Peyer's patch (tissue), 4 donors: ENCODE measurements at regions not wholly inside any gene's neighbourhood (a gene's known extent, or its start where the extent isn't known, plus 50 kb on each side); places are given as distances from the start of the nearest gene placed in this dataset.

Source experiments
- DNase-seq, 3 donors: peaks; one replicate each; pipeline ENCODE4 v3.0.0-alpha.2; 2017 to 2019
- H3K27ac ChIP-seq, 4 donors: fragments of 200-600 bp; sonication (generic); one replicate each; pipeline ENCODE4 v1.5.1; 2016 to 2019
- H3K27me3 ChIP-seq, 2 donors: fragments of 200-600 bp; sonication (generic); one replicate each; pipeline ENCODE4 v1.5.1; 2019
- H3K36me3 ChIP-seq, 3 donors: fragments of 200-600 bp; sonication (generic); one replicate each; pipeline ENCODE4 v1.5.1; 2016 to 2019
- H3K4me1 ChIP-seq, 4 donors: fragments of 200-600 bp; sonication (generic); one replicate each; pipeline ENCODE4 v1.5.1; 2016 to 2019
- H3K4me3 ChIP-seq, 4 donors: fragments of 200-600 bp; sonication (generic); 1 replicate in 3 of 4; 2 replicates in 1 of 4; pipeline ENCODE4 v1.5.1; 2016 to 2019; ENCODE audit warnings: mild to moderate bottlenecking in 1 of 4
- H3K9me3 ChIP-seq, 4 donors: fragments of 200-600 bp; sonication (generic); one replicate each; pipeline ENCODE4 v1.5.1; 2016 to 2019; ENCODE audit warnings: mild to moderate bottlenecking in 1 of 4
- POLR2A ChIP-seq, 2 donors: fragments of 450-650 bp; IDR thresholded peaks; one replicate each; pipeline ENCODE4 v1.5.1; 2017; ENCODE audit warnings: antibody characterized with exemption in 2 of 2, mild to moderate bottlenecking in 2 of 2, moderate library complexity in 2 of 2
- TF ChIP-seq, protein P1 (sequence below), 6 experiments: fragments of 450-650 bp in 4 of 6; fragments of 200-600 bp in 2 of 6; sonication (generic) in 1 of 6; IDR thresholded peaks; one replicate each; pipeline ENCODE4 v1.5.1; 2017 to 2019; ENCODE audit warnings: antibody characterized with exemption in 6 of 6, mild to moderate bottlenecking in 3 of 6, moderate library complexity in 1 of 6

GRCh38 chr14:88937706-88938105 is 113.3 kb downstream of the TTC8 start:
- Histone ChIP-seq H3K36me3 (no peaks in the 10 kb centered on the region), H3K27me3 (no peaks in the 10 kb centered on the region), H3K4me3 (no peak overlapping the region), H3K27ac (no peak overlapping the region), H3K4me1 (no peaks in the 10 kb centered on the region), H3K9me3 (peaks cover 0 to 5% (median 0%) of the 10 kb centered on the region in 4 donors)
- TF ChIP-seq POLR2A (IDR thresholded peaks at IDR 0.05): no peak
- TF ChIP-seq, protein P1, sequence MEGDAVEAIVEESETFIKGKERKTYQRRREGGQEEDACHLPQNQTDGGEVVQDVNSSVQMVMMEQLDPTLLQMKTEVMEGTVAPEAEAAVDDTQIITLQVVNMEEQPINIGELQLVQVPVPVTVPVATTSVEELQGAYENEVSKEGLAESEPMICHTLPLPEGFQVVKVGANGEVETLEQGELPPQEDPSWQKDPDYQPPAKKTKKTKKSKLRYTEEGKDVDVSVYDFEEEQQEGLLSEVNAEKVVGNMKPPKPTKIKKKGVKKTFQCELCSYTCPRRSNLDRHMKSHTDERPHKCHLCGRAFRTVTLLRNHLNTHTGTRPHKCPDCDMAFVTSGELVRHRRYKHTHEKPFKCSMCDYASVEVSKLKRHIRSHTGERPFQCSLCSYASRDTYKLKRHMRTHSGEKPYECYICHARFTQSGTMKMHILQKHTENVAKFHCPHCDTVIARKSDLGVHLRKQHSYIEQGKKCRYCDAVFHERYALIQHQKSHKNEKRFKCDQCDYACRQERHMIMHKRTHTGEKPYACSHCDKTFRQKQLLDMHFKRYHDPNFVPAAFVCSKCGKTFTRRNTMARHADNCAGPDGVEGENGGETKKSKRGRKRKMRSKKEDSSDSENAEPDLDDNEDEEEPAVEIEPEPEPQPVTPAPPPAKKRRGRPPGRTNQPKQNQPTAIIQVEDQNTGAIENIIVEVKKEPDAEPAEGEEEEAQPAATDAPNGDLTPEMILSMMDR (IDR thresholded peaks at IDR 0.05): no peak
- DNase-seq: no peak

DNA sequence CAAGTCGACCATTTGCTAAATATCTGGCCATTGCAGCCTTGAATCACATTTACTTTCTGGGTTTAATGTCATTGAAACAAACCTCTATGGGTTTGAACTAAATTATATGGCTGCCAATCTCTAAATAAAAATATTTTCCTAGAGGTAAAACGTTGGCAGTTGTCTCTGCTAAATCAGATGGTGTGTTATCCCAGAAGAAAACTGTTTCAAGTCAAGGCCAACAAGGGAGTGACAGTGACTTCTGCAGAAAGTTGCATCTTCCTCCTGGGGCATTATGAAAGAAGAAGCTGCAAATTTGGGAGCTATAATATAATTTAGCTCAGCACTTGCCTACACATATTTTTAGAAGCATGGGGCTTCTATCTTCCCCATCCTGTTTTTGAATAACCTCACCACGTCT is 116.2 kb downstream of the TTC8 start:
- DNase-seq: no peak
- no peaks in the 10 kb centered on the region for H3K4me1 ChIP-seq
- TF ChIP-seq POLR2A (IDR thresholded peaks at IDR 0.05): no peak
- TF ChIP-seq, protein P1 (IDR thresholded peaks at IDR 0.05): no peak

DNA sequence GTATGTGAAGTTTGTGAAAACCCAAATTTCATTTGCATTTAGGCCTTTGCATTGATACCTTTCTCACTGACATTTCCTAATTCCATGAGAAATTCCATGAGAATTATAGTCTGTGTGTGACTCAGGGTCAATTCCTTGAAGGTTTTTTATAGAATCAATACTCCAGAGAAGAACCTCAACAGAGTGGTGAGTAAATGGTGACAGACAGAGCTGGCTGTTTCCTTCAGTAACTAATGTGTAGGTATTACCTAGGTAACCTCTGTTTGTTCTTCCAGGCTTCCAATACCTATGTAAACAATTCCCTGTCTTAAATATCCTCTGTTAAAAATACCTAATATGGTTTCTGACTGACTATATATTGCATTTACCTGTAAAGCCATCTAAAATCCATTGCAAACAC is 117.0 kb downstream of the TTC8 start:
- TF ChIP-seq, protein P1 (IDR thresholded peaks at IDR 0.05): no peak
- TF ChIP-seq POLR2A (IDR thresholded peaks at IDR 0.05): no peak
- peaks cover 0 to 5% (median 0%) of the 10 kb centered on the region in 4 donors for H3K9me3 ChIP-seq

More for the DNA sequence above, 116.2 kb downstream of the TTC8 start:
- H3K27ac ChIP-seq: no peak overlapping the region
- H3K9me3 ChIP-seq: peaks cover 0 to 5% (median 0%) of the 10 kb centered on the region in 4 donors
- no peak overlapping the region for H3K4me3 ChIP-seq
- no peaks in the 10 kb centered on the region for H3K27me3 ChIP-seq
- no peaks in the 10 kb centered on the region for H3K36me3 ChIP-seq

DNA sequence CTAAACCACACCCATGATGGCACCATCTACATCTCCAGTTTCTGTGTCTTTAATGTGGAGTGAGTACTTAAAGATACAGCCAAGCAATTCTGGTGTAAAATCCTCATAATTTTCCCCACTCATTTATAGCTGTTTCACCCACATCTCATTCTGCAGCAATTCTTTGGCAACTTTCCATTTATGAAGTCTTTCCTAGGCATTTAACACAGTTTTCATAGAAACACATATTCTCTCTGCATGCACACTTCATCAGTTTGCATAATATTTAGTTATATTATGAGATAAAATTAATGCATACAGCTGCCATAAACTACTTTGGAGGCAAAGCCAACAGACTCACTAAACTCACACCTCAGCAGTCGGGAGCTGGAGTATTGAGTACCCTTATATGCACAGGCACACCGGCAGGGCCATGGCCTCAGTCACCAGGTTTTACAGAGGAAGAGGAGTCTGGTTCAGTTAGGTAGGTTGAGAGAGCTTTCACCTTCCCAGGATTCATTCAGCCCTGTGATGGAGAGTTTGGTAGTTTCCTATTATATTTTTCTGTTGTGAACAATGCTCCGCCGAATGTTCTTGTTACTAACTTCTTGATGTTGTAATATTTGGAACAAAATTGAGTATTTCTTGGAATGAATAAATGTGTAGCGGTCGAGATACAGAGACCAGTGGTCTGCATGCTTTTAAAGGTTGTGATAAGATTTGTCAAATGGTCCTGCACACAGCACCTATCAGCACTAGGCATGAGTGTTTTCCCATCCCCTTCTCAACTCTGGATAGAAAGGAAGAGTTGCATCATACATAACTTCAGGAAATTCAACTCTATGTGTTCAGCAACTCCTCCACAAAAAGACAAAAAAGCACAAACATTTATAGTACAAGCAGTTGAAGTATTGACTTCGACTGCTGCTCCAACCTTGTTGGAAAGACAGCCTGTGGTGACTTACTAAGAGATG is 123.5 kb downstream of the TTC8 start:
- DNase-seq: no peak
- no peaks in the 10 kb centered on the region for H3K9me3 ChIP-seq
- H3K4me1 ChIP-seq: no peaks in the 10 kb centered on the region
- TF ChIP-seq, protein P1 (IDR thresholded peaks at IDR 0.05): no peak
- TF ChIP-seq POLR2A (IDR thresholded peaks at IDR 0.05): no peak
- H3K27ac ChIP-seq: no peak overlapping the region
- no peaks in the 10 kb centered on the region for H3K27me3 ChIP-seq
- no peak overlapping the region for H3K4me3 ChIP-seq
- no peaks in the 10 kb centered on the region for H3K36me3 ChIP-seq

More for the DNA sequence above, 117.0 kb downstream of the TTC8 start:
- H3K36me3 ChIP-seq: no peaks in the 10 kb centered on the region
- DNase-seq: no peak
- H3K27me3 ChIP-seq: no peaks in the 10 kb centered on the region
- no peaks in the 10 kb centered on the region for H3K4me1 ChIP-seq
- H3K27ac ChIP-seq: no peak overlapping the region
- H3K4me3 ChIP-seq: no peak overlapping the region

DNA sequence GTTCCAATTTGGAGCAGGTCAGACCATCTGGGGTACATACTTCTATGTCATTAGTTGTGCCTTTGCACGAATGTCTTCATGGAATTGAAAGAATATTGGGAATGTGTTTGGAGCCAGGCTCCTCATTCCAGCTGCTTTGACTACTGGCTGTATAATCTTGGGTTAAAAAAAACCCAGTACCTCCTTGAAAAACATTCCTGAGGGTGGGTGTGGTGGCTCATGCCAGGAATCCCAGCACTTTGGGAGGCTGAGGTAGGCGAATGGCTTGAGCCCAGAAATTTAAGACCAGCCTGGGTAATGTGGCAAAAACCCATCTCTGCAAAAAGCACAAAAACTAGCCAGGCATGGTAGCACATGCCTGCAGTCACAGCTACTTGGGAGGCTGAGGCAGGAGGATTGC is 125.6 kb downstream of the TTC8 start:
- Histone ChIP-seq H3K27me3 (no peaks in the 10 kb centered on the region), H3K36me3 (no peaks in the 10 kb centered on the region), H3K4me1 (no peaks in the 10 kb centered on the region), H3K4me3 (no peak overlapping the region), H3K9me3 (no peaks in the 10 kb centered on the region), H3K27ac (no peak overlapping the region)
- no peak for DNase-seq
- TF ChIP-seq POLR2A (IDR thresholded peaks at IDR 0.05): no peak
- TF ChIP-seq, protein P1 (IDR thresholded peaks at IDR 0.05): no peak
